ENCODE measurements at regions not wholly inside any gene's neighbourhood (a gene's known extent, or its start where the extent isn't known, plus 50 kb on each side); places are given as distances from the start of the nearest gene placed in this dataset.

GRCh38 chr7:84302949-84303348, 108.4 kb upstream of the SEMA3A start:
- DNase-seq (ENCODE audit: extremely low spot score) = no peak
- TF ChIP-seq TARDBP (IDR thresholded peaks at IDR 0.05) (no peak), HDGF (IDR thresholded peaks at IDR 0.05; ENCODE audit: borderline replicate concordance) (no peak), ARNT (IDR thresholded peaks at IDR 0.05) (no peak), SUZ12 (IDR thresholded peaks at IDR 0.05) (no peak), LEF1 (IDR thresholded peaks at IDR 0.05; ENCODE audit: borderline replicate concordance) (no peak), SP1 (IDR thresholded peaks at IDR 0.05) (no peak), L3MBTL2 (conservative IDR thresholded peaks at IDR 0.05) (no peak), FOXK2 (IDR thresholded peaks at IDR 0.05) (no peak), PKNOX1 (IDR thresholded peaks at IDR 0.05) (no peak), ZNF384 (IDR thresholded peaks at IDR 0.05) (no peak)
- ChIA-PET POLR2A (no interaction called here), CTCF (no interaction called here)

- ChIA-PET POLR2A (no interaction called here), CTCF (no interaction called here)
- TF ChIP-seq SP1 (IDR thresholded peaks at IDR 0.05) (no peak), FOXA1 (IDR thresholded peaks at IDR 0.05) (no peak), ZNF384 (IDR thresholded peaks at IDR 0.05) (no peak)
- DNase-seq (ENCODE audit: extremely low spot score) = no peak
These were observed 103.0 kb upstream of the SEMA3A start for GRCh38 chr7:84297616-84298015.

- CTCF ChIA-PET = no interaction called here
These were observed 100.4 kb upstream of the SEMA3A start for GRCh38 chr7:84294847-84295455.

GRCh38 chr7:84294391-84294790, 99.8 kb upstream of the SEMA3A start:
- TF ChIP-seq FOXK2 (IDR thresholded peaks at IDR 0.05) (no peak), NFRKB (IDR thresholded peaks at IDR 0.05) (no peak), LEF1 (IDR thresholded peaks at IDR 0.05; ENCODE audit: borderline replicate concordance) (no peak), CTBP1 (IDR thresholded peaks at IDR 0.05; ENCODE audit: borderline replicate concordance) (no peak), FOXA1 (IDR thresholded peaks at IDR 0.05) (no peak), HDGF (IDR thresholded peaks at IDR 0.05; ENCODE audit: borderline replicate concordance) (no peak), SUZ12 (IDR thresholded peaks at IDR 0.05) (no peak), ZNF384 (IDR thresholded peaks at IDR 0.05) (no peak), L3MBTL2 (conservative IDR thresholded peaks at IDR 0.05) (no peak), PKNOX1 (IDR thresholded peaks at IDR 0.05) (no peak), BHLHE40 (IDR thresholded peaks at IDR 0.05; ENCODE audit: borderline replicate concordance) (no peak), ELF4 (IDR thresholded peaks at IDR 0.05) (no peak), SP1 (IDR thresholded peaks at IDR 0.05) (no peak), TARDBP (IDR thresholded peaks at IDR 0.05) (no peak)
- DNase-seq (ENCODE audit: extremely low spot score) = no peak
- ChIA-PET CTCF (no interaction called here), POLR2A (no interaction called here)

More at GRCh38 chr7:84294847-84295455, 100.4 kb upstream of the SEMA3A start:
- DNase-seq (ENCODE audit: extremely low spot score) = no peak
- POLR2A ChIA-PET = no interaction called here
- TF ChIP-seq SUZ12 (IDR thresholded peaks at IDR 0.05) = no peak
- TF ChIP-seq LEF1 (IDR thresholded peaks at IDR 0.05; ENCODE audit: borderline replicate concordance) = no peak
- TF ChIP-seq ELF4 (IDR thresholded peaks at IDR 0.05) = no peak
- no peak for TF ChIP-seq ZNF384 (IDR thresholded peaks at IDR 0.05)

GRCh38 chr7:84291756-84292155, 97.2 kb upstream of the SEMA3A start:
- CTCF ChIA-PET = no interaction called here

GRCh38 chr7:84283798-84284197, 89.2 kb upstream of the SEMA3A start:
- DNase-seq (ENCODE audit: extremely low spot score) = no peak
- TF ChIP-seq FOXA1 (IDR thresholded peaks at IDR 0.05) (no peak), ARNT (IDR thresholded peaks at IDR 0.05) (no peak), NFRKB (IDR thresholded peaks at IDR 0.05) (no peak), CTBP1 (IDR thresholded peaks at IDR 0.05; ENCODE audit: borderline replicate concordance) (no peak), LEF1 (IDR thresholded peaks at IDR 0.05; ENCODE audit: borderline replicate concordance) (no peak), FOXK2 (IDR thresholded peaks at IDR 0.05) (no peak), FOXM1 (IDR thresholded peaks at IDR 0.05; ENCODE audit: borderline replicate concordance) (no peak), ZNF384 (IDR thresholded peaks at IDR 0.05) (no peak), ELF4 (IDR thresholded peaks at IDR 0.05) (no peak), SUZ12 (IDR thresholded peaks at IDR 0.05) (no peak), L3MBTL2 (conservative IDR thresholded peaks at IDR 0.05) (no peak)
- ChIA-PET CTCF (no interaction called here), POLR2A (no interaction called here)

More at GRCh38 chr7:84291756-84292155, 97.2 kb upstream of the SEMA3A start:
- DNase-seq (ENCODE audit: extremely low spot score) = no peak
- TF ChIP-seq ELF4 (IDR thresholded peaks at IDR 0.05) (no peak), L3MBTL2 (conservative IDR thresholded peaks at IDR 0.05) (no peak), TARDBP (IDR thresholded peaks at IDR 0.05) (no peak), CTBP1 (IDR thresholded peaks at IDR 0.05; ENCODE audit: borderline replicate concordance) (no peak)
- POLR2A ChIA-PET = no interaction called here

GRCh38 chr7:84281518-84281917, 86.9 kb upstream of the SEMA3A start:
- no peak for TF ChIP-seq SUZ12 (IDR thresholded peaks at IDR 0.05)
- no peak for TF ChIP-seq CTBP1 (IDR thresholded peaks at IDR 0.05; ENCODE audit: borderline replicate concordance)
- no peak for TF ChIP-seq NFRKB (IDR thresholded peaks at IDR 0.05)
- TF ChIP-seq L3MBTL2 (conservative IDR thresholded peaks at IDR 0.05) = no peak
- no peak for TF ChIP-seq ARNT (IDR thresholded peaks at IDR 0.05)
- TF ChIP-seq BHLHE40 (IDR thresholded peaks at IDR 0.05; ENCODE audit: borderline replicate concordance) = no peak
- TF ChIP-seq PKNOX1 (IDR thresholded peaks at IDR 0.05) = no peak
- TF ChIP-seq FOXK2 (IDR thresholded peaks at IDR 0.05) = no peak
- ChIA-PET CTCF (no interaction called here), POLR2A (no interaction called here)
- no peak for DNase-seq (ENCODE audit: extremely low spot score)

Measured in HEK293T (cell line).